ENCODE measurements at regions not wholly inside any gene's neighbourhood (a gene's known extent, or its start where the extent isn't known, plus 50 kb on each side); places are given as distances from the start of the nearest gene placed in this dataset.

DNA sequence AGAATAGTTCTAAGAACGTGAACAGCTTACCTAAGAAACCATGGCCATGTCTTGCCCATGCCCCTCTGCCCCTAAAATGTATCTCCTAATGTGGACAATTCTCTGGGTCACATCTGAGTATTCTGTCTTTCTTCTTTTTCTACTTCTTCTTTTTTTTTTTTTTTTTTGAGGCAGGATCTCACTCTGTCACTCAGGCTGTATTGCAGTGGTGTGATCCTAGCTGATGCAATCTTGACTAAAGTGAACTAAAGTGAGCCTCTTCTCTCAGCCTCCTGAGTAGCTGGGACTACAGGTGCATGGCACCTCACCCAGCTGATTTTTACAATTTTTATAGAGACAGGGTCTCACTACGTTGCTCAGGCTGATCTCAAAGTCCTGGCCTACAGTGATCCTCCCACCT is 204.8 kb upstream of the ZPLD1 start:
- Histone ChIP-seq H3K9ac (replicated peaks; ENCODE audit: extremely low read depth, insufficient read depth, low read length) (no peak overlapping the region), H3K36me3 (ENCODE audit: control insufficient read depth in 2 of 2, extremely low read depth in 1 of 2, insufficient read depth in 2 of 2, low read length in 2 of 2) (no peaks in the 10 kb centered on the region), H3K9me3 (replicated peaks; ENCODE audit: control insufficient read depth, insufficient read depth, low read length) (no peaks in the 10 kb centered on the region), H3K27me3 (ENCODE audit: control insufficient read depth in 2 of 2, insufficient read depth in 2 of 2, low read length in 2 of 2) (peaks cover 13 to 22% of the 10 kb centered on the region in 2 experiments), H3K79me2 (ENCODE audit: control insufficient read depth, insufficient read depth, low read length) (no peaks in the 10 kb centered on the region), H3K4me3 (replicated peaks in 1 of 3; ENCODE audit: insufficient read depth in 1 of 3, low read depth in 1 of 3, low read length in 3 of 3) (no peak overlapping the region), H4K20me1 (replicated peaks; ENCODE audit: control insufficient read depth, extremely low read depth, insufficient read depth, low read length) (no peaks in the 10 kb centered on the region), H3K27ac (ENCODE audit: insufficient read depth, low read depth, low read length) (no peak overlapping the region), H3K4me2 (ENCODE audit: insufficient read depth, low read length) (no peak overlapping the region), H3K9me1 (replicated peaks; ENCODE audit: control insufficient read depth, extremely low read depth, insufficient read depth, low read length) (no peaks in the 10 kb centered on the region), H2AFZ (ENCODE audit: low read depth, low read length) (no peak overlapping the region), H3K4me1 (ENCODE audit: control insufficient read depth, extremely low read depth, insufficient read depth, low read length) (no peaks in the 10 kb centered on the region)
- TF ChIP-seq JUN (IDR thresholded peaks at IDR 0.05; ENCODE audit: borderline replicate concordance, insufficient read depth, insufficient read length, low read depth) = no peak
- TF ChIP-seq POLR2AphosphoS5 (IDR thresholded peaks at IDR 0.05; ENCODE audit: insufficient read depth, low read depth, low read length) = no peak
- TF ChIP-seq, protein P1, sequence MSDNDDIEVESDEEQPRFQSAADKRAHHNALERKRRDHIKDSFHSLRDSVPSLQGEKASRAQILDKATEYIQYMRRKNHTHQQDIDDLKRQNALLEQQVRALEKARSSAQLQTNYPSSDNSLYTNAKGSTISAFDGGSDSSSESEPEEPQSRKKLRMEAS (IDR thresholded peaks at IDR 0.05; ENCODE audit: insufficient read depth, insufficient read length) = no peak
- TF ChIP-seq, protein P2, sequence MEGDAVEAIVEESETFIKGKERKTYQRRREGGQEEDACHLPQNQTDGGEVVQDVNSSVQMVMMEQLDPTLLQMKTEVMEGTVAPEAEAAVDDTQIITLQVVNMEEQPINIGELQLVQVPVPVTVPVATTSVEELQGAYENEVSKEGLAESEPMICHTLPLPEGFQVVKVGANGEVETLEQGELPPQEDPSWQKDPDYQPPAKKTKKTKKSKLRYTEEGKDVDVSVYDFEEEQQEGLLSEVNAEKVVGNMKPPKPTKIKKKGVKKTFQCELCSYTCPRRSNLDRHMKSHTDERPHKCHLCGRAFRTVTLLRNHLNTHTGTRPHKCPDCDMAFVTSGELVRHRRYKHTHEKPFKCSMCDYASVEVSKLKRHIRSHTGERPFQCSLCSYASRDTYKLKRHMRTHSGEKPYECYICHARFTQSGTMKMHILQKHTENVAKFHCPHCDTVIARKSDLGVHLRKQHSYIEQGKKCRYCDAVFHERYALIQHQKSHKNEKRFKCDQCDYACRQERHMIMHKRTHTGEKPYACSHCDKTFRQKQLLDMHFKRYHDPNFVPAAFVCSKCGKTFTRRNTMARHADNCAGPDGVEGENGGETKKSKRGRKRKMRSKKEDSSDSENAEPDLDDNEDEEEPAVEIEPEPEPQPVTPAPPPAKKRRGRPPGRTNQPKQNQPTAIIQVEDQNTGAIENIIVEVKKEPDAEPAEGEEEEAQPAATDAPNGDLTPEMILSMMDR (IDR thresholded peaks at IDR 0.05; ENCODE audit: extremely low read depth in 1 of 2, insufficient read depth in 1 of 2, low read depth in 1 of 2, low read length in 2 of 2) = no peak
- TF ChIP-seq MYC (IDR thresholded peaks at IDR 0.05; ENCODE audit: low read depth, low read length) = no peak
- TF ChIP-seq EZH2 (IDR thresholded peaks at IDR 0.05; ENCODE audit: borderline replicate concordance, low read depth, low read length, severe bottlenecking) = no peak
- no peak for TF ChIP-seq FOS (IDR thresholded peaks at IDR 0.05; ENCODE audit: borderline replicate concordance, insufficient read depth, low read length)
- no peak for TF ChIP-seq POLR2A (IDR thresholded peaks at IDR 0.05; ENCODE audit: low read depth, low read length)
- no peak for TF ChIP-seq GATA2 (IDR thresholded peaks at IDR 0.05; ENCODE audit: insufficient read depth, insufficient read length, low read depth, low read length)
- no peak for DNase-seq (ENCODE audit: low read depth, low spot score)
- no TSS peak for BruUV-seq (replicated peaks)
- FAIRE-seq = no peak
- ChIA-PET POLR2A (no interaction called here), CTCF (interaction anchor here (1.1 to 3.0 kb wide), 17 partner anchors 12 to 443 kb away, joined by 3 to 304 read pairs (median 9); no protein-coding TSS in a partner anchor)
- intact Hi-C loops (cut with micrococcal nuclease) = loop anchor here (10.0 kb wide), 1 partner anchor 445 kb away; no protein-coding TSS in a partner anchor
- dilution Hi-C loops (cut with MboI; ENCODE audit: extremely low pct_ligation_motif_present, low sequenced_read_pairs) = no loop called here
